ENCODE measurements at regions not wholly inside any gene's neighbourhood (a gene's known extent, or its start where the extent isn't known, plus 50 kb on each side); places are given as distances from the start of the nearest gene placed in this dataset.

- DNase-seq (ENCODE audit: low spot score), result no peak
Measured at GRCh38 chr11:104830508-104830907, 67.8 kb downstream of the CASP12 start.

GRCh38 chr11:104830080-104830479 lies 68.2 kb downstream of the CASP12 start:
- peak; percentile 50 for DNase-seq (ENCODE audit: low spot score)

GRCh38 chr11:104826772-104827171 lies 71.5 kb downstream of the CASP12 start:
- no peak for DNase-seq (ENCODE audit: low spot score)

GRCh38 chr11:104823657-104824056 lies 74.6 kb downstream of the CASP12 start:
- no peak for DNase-seq (ENCODE audit: low spot score)

GRCh38 chr11:104820431-104820830 lies 77.8 kb downstream of the CASP12 start:
- no peak for DNase-seq (ENCODE audit: low spot score)

GRCh38 chr11:104819603-104820002 lies 78.7 kb downstream of the CASP12 start:
- no peak for DNase-seq (ENCODE audit: low spot score)

- no peak for DNase-seq (ENCODE audit: low spot score)
Measured at GRCh38 chr11:104819107-104819506, 79.2 kb downstream of the CASP12 start.

GRCh38 chr11:104817973-104818372 lies 80.3 kb downstream of the CASP12 start:
- peak; percentile 44 for DNase-seq (ENCODE audit: low spot score)

- DNase-seq (ENCODE audit: low spot score), result peak; percentile 31
Measured at GRCh38 chr11:104813532-104813931, 84.7 kb downstream of the CASP12 start.

GRCh38 chr11:104812103-104812788 lies 86.0 kb downstream of the CASP12 start:
- DNase-seq (ENCODE audit: low spot score), result no peak

GRCh38 chr11:104803776-104804175 lies 94.5 kb downstream of the CASP12 start:
- no peak for DNase-seq (ENCODE audit: low spot score)

GRCh38 chr11:104799251-104799650 lies 99.0 kb downstream of the CASP12 start:
- DNase-seq (ENCODE audit: low spot score), result no peak

- no peak for DNase-seq (ENCODE audit: low spot score)
Measured at GRCh38 chr11:104798789-104799188, 99.5 kb downstream of the CASP12 start.

- DNase-seq (ENCODE audit: low spot score), result no peak
Measured at GRCh38 chr11:104796301-104796700, 102.0 kb downstream of the CASP12 start.

- DNase-seq (ENCODE audit: low spot score), result no peak
Measured at GRCh38 chr11:104795501-104796213, 102.6 kb downstream of the CASP12 start.

- DNase-seq (ENCODE audit: low spot score), result no peak
Measured at GRCh38 chr11:104792861-104793260, 105.4 kb downstream of the CASP12 start.

- DNase-seq (ENCODE audit: low spot score), result no peak
Measured at GRCh38 chr11:104791896-104792295, 106.4 kb downstream of the CASP12 start.

GRCh38 chr11:104784684-104785460 lies 113.4 kb downstream of the CASP12 start:
- no peak for DNase-seq (ENCODE audit: low spot score)

- DNase-seq (ENCODE audit: low spot score), result no peak
Measured at GRCh38 chr11:104783241-104783640, 115.0 kb downstream of the CASP12 start.

- DNase-seq (ENCODE audit: low spot score), result no peak
Measured at GRCh38 chr11:104782377-104782754, 115.9 kb downstream of the CASP12 start.

GRCh38 chr11:104781719-104782376 lies 116.4 kb downstream of the CASP12 start:
- DNase-seq (ENCODE audit: low spot score), result no peak

- DNase-seq (ENCODE audit: low spot score), result no peak
Measured at GRCh38 chr11:104781037-104781436, 117.2 kb downstream of the CASP12 start.
